CD4-positive, alpha-beta memory T cell (primary cell): ENCODE measurements at regions not wholly inside any gene's neighbourhood (a gene's known extent, or its start where the extent isn't known, plus 50 kb on each side); places are given as distances from the start of the nearest gene placed in this dataset.

ENCODE experiments used
- CTCF ChIA-PET: fragments of 350-600 bp; sonication (Branson Sonifier 250); formaldehyde crosslinking; loops from one replicate; lab custom pipeline; 2021; ENCODE audit warnings: inconsistent platforms; ENCODE audit not compliant: partially characterized antibody; lab: Charles Lee
- POLR2A ChIA-PET: fragments of 350-600 bp; sonication (Branson Sonifier 250); formaldehyde crosslinking; loops from one replicate; lab custom pipeline; 2021; ENCODE audit not compliant: partially characterized antibody; lab: Charles Lee
- DNase-seq, 5 donors: peaks; one replicate each; pipeline versions ENCODE4 v3.0.0 to v3.0.0-alpha.2; 2020 to 2022; ENCODE audit warnings: mixed read lengths in 1 of 5
- H3K27ac ChIP-seq: one replicate; pipeline ENCODE4 v1.7.0; 2013; ENCODE audit warnings: low read depth, low read length
- H3K27me3 ChIP-seq: 2 replicates; pipeline ENCODE4 v1.7.0; 2013; ENCODE audit warnings: mild to moderate bottlenecking, low read length, moderate library complexity; ENCODE audit not compliant: insufficient read depth
- H3K36me3 ChIP-seq: 2 replicates; pipeline ENCODE4 v1.7.0; 2013; ENCODE audit warnings: mild to moderate bottlenecking, low read length, moderate library complexity; ENCODE audit not compliant: insufficient read depth
- H3K4me1 ChIP-seq: 2 replicates; pipeline ENCODE4 v1.7.0; 2013; ENCODE audit warnings: mild to moderate bottlenecking, low read length, moderate library complexity; ENCODE audit not compliant: insufficient read depth
- H3K4me3 ChIP-seq, 2 donors: one replicate each; pipeline ENCODE4 v1.7.0; 2013; ENCODE audit warnings: low read length in 2 of 2, mild to moderate bottlenecking in 1 of 2
- H3K9me3 ChIP-seq, 2 donors: one replicate each; pipeline ENCODE4 v1.7.0; 2013; ENCODE audit warnings: low read length in 2 of 2, control low read depth in 1 of 2; ENCODE audit not compliant: control insufficient read depth in 1 of 2
- H3K27ac Mint-ChIP-seq, 7 donors: one replicate each; pipeline ENCODE4 v1.8.0; 2020 to 2021; ENCODE audit warnings: mixed read lengths in 7 of 7, mild to moderate bottlenecking in 6 of 7, inconsistent platforms in 3 of 7, moderate library complexity in 3 of 7
- H3K27me3 Mint-ChIP-seq, 2 donors: one replicate each; pipeline ENCODE4 v1.8.0; 2020 to 2021; ENCODE audit warnings: mixed read lengths in 2 of 2
- H3K36me3 Mint-ChIP-seq, 2 donors: one replicate each; pipeline ENCODE4 v1.8.0; 2020 to 2021; ENCODE audit warnings: mixed read lengths in 2 of 2, inconsistent platforms in 1 of 2, mild to moderate bottlenecking in 1 of 2
- H3K4me1 Mint-ChIP-seq, 4 donors: one replicate each; pipeline ENCODE4 v1.8.0; 2020 to 2021; ENCODE audit warnings: mixed read lengths in 4 of 4, mild to moderate bottlenecking in 1 of 4
- H3K4me3 Mint-ChIP-seq, 8 donors: one replicate each; pipeline ENCODE4 v1.8.0; 2020 to 2021; ENCODE audit warnings: mixed read lengths in 8 of 8, mild to moderate bottlenecking in 7 of 8, moderate library complexity in 6 of 8, inconsistent platforms in 3 of 8
- H3K9me3 Mint-ChIP-seq, 8 donors: one replicate each; pipeline ENCODE4 v1.8.0; 2020 to 2021; ENCODE audit warnings: mixed read lengths in 8 of 8, mild to moderate bottlenecking in 5 of 8, inconsistent platforms in 3 of 8, moderate library complexity in 1 of 8
- intact Hi-C: fragments of 100-400 bp; cut with micrococcal nuclease; formaldehyde crosslinking; loops from one replicate; pipeline ENCODE4 v1.15.1; 2023

- Histone ChIP-seq H3K27ac (no peak overlapping the region), H3K4me3 (no peak overlapping the region), H3K27me3 (peaks cover 12% of the 10 kb centered on the region), H3K36me3 (no peaks in the 10 kb centered on the region), H3K9me3 (no peaks in the 10 kb centered on the region), H3K4me1 (no peaks in the 10 kb centered on the region)
- Mint-ChIP-seq H3K9me3 (peaks cover 0 to 7% (median 0%) of the 10 kb centered on the region in 8 donors), H3K4me1 (no peaks in the 10 kb centered on the region), H3K27ac (no peak overlapping the region), H3K27me3 (peaks cover 53 to 55% of the 10 kb centered on the region in 2 donors), H3K36me3 (no peaks in the 10 kb centered on the region), H3K4me3 (no peak overlapping the region)
- POLR2A ChIA-PET = no interaction called here
- CTCF ChIA-PET = no interaction called here
- intact Hi-C loops = no loop called here
- DNase-seq = no peak
These were observed 221.5 kb upstream of the FOXF1 start for GRCh38 chr16:86288716-86289294.

- Histone ChIP-seq H3K36me3 (no peaks in the 10 kb centered on the region), H3K27ac (no peak overlapping the region), H3K4me1 (no peaks in the 10 kb centered on the region), H3K4me3 (no peak overlapping the region), H3K27me3 (peaks cover 12% of the 10 kb centered on the region), H3K9me3 (no peaks in the 10 kb centered on the region)
- intact Hi-C loops = no loop called here
- H3K27ac Mint-ChIP-seq = no peak overlapping the region
- H3K27me3 Mint-ChIP-seq = peaks cover 53 to 54% of the 10 kb centered on the region in 2 donors
- ChIA-PET POLR2A (no interaction called here), CTCF (no interaction called here)
- no peaks in the 10 kb centered on the region for H3K4me1 Mint-ChIP-seq
- DNase-seq = no peak
- H3K36me3 Mint-ChIP-seq = no peaks in the 10 kb centered on the region
- no peak overlapping the region for H3K4me3 Mint-ChIP-seq
- H3K9me3 Mint-ChIP-seq = peaks cover 0 to 7% (median 0%) of the 10 kb centered on the region in 8 donors
These were observed 221.0 kb upstream of the FOXF1 start for GRCh38 chr16:86289304-86289703.

GRCh38 chr16:86289907-86290306 lies 220.4 kb upstream of the FOXF1 start:
- H3K4me1 Mint-ChIP-seq = no peaks in the 10 kb centered on the region
- H3K4me1 ChIP-seq = no peaks in the 10 kb centered on the region
- intact Hi-C loops = no loop called here
- no peak overlapping the region for H3K4me3 ChIP-seq
- no peak overlapping the region for H3K27ac Mint-ChIP-seq
- peaks cover 12% of the 10 kb centered on the region for H3K27me3 ChIP-seq
- peaks cover 0 to 7% (median 0%) of the 10 kb centered on the region in 8 donors for H3K9me3 Mint-ChIP-seq
- peaks cover 54 to 55% of the 10 kb centered on the region in 2 donors for H3K27me3 Mint-ChIP-seq
- H3K36me3 Mint-ChIP-seq = no peaks in the 10 kb centered on the region
- POLR2A ChIA-PET = no interaction called here
- CTCF ChIA-PET = no interaction called here
- no peak for DNase-seq
- H3K36me3 ChIP-seq = no peaks in the 10 kb centered on the region
- H3K27ac ChIP-seq = no peak overlapping the region
- no peaks in the 10 kb centered on the region for H3K9me3 ChIP-seq
- no peak overlapping the region for H3K4me3 Mint-ChIP-seq

GRCh38 chr16:86291491-86291890 lies 218.8 kb upstream of the FOXF1 start:
- no peaks in the 10 kb centered on the region for H3K4me1 Mint-ChIP-seq
- Histone ChIP-seq H3K27me3 (peaks cover 12% of the 10 kb centered on the region), H3K4me3 (no peak overlapping the region), H3K36me3 (no peaks in the 10 kb centered on the region), H3K27ac (no peak overlapping the region), H3K4me1 (no peaks in the 10 kb centered on the region), H3K9me3 (no peaks in the 10 kb centered on the region)
- no peak for DNase-seq
- intact Hi-C loops = no loop called here
- H3K9me3 Mint-ChIP-seq = peaks cover 0 to 13% (median 0%) of the 10 kb centered on the region in 8 donors
- H3K4me3 Mint-ChIP-seq = no peak overlapping the region
- H3K36me3 Mint-ChIP-seq = no peaks in the 10 kb centered on the region
- POLR2A ChIA-PET = no interaction called here
- peaks cover 56 to 61% of the 10 kb centered on the region in 2 donors for H3K27me3 Mint-ChIP-seq
- H3K27ac Mint-ChIP-seq = no peak overlapping the region
- CTCF ChIA-PET = no interaction called here

- intact Hi-C loops = no loop called here
- H3K9me3 Mint-ChIP-seq = peaks cover 0 to 13% (median 0%) of the 10 kb centered on the region in 8 donors
- Histone ChIP-seq H3K36me3 (no peaks in the 10 kb centered on the region), H3K27me3 (peaks cover 12% of the 10 kb centered on the region), H3K4me1 (no peaks in the 10 kb centered on the region), H3K4me3 (no peak overlapping the region), H3K9me3 (no peaks in the 10 kb centered on the region), H3K27ac (no peak overlapping the region)
- ChIA-PET POLR2A (no interaction called here), CTCF (no interaction called here)
- DNase-seq = no peak
- H3K4me3 Mint-ChIP-seq = no peak overlapping the region
- H3K36me3 Mint-ChIP-seq = no peaks in the 10 kb centered on the region
- H3K4me1 Mint-ChIP-seq = no peaks in the 10 kb centered on the region
- peaks cover 57 to 65% of the 10 kb centered on the region in 2 donors for H3K27me3 Mint-ChIP-seq
- H3K27ac Mint-ChIP-seq = no peak overlapping the region
These were observed 218.1 kb upstream of the FOXF1 start for GRCh38 chr16:86292171-86292775.

- ChIA-PET CTCF (no interaction called here), POLR2A (no interaction called here)
- H3K4me3 Mint-ChIP-seq = no peak overlapping the region
- no peaks in the 10 kb centered on the region for H3K4me1 Mint-ChIP-seq
- H3K9me3 Mint-ChIP-seq = peaks cover 0 to 11% (median 0%) of the 10 kb centered on the region in 8 donors
- H3K27me3 Mint-ChIP-seq = peaks cover 56 to 64% of the 10 kb centered on the region in 2 donors
- no peaks in the 10 kb centered on the region for H3K9me3 ChIP-seq
- H3K4me1 ChIP-seq = no peaks in the 10 kb centered on the region
- no peak overlapping the region for H3K27ac Mint-ChIP-seq
- no peak for DNase-seq
- H3K27me3 ChIP-seq = peaks cover 12% of the 10 kb centered on the region
- no peaks in the 10 kb centered on the region for H3K36me3 Mint-ChIP-seq
- H3K27ac ChIP-seq = no peak overlapping the region
- H3K36me3 ChIP-seq = no peaks in the 10 kb centered on the region
- H3K4me3 ChIP-seq = no peak overlapping the region
- intact Hi-C loops = no loop called here
These were observed 217.4 kb upstream of the FOXF1 start for GRCh38 chr16:86292942-86293341.

- POLR2A ChIA-PET = no interaction called here
These were observed 216.4 kb upstream of the FOXF1 start for GRCh38 chr16:86293906-86294305.

More at GRCh38 chr16:86293906-86294305, 216.4 kb upstream of the FOXF1 start:
- H3K9me3 ChIP-seq = no peaks in the 10 kb centered on the region
- CTCF ChIA-PET = no interaction called here
- Mint-ChIP-seq H3K27ac (no peak overlapping the region), H3K4me1 (no peaks in the 10 kb centered on the region), H3K4me3 (no peak overlapping the region), H3K36me3 (no peaks in the 10 kb centered on the region), H3K27me3 (peaks cover 56 to 60% of the 10 kb centered on the region in 2 donors), H3K9me3 (peaks cover 0 to 11% (median 0%) of the 10 kb centered on the region in 8 donors)
- H3K36me3 ChIP-seq = no peaks in the 10 kb centered on the region
- H3K27me3 ChIP-seq = peaks cover 12% of the 10 kb centered on the region
- no peaks in the 10 kb centered on the region for H3K4me1 ChIP-seq
- no peak overlapping the region for H3K4me3 ChIP-seq
- no peak for DNase-seq
- intact Hi-C loops = no loop called here
- no peak overlapping the region for H3K27ac ChIP-seq
